ENCODE measurements at regions not wholly inside any gene's neighbourhood (a gene's known extent, or its start where the extent isn't known, plus 50 kb on each side); places are given as distances from the start of the nearest gene placed in this dataset.

GRCh38 chr7:156230576-156230975, 410.0 kb upstream of the RNF32 start:
- no peak for DNase-seq (ENCODE audit: low read depth, low spot score)
- in situ Hi-C loops (cut with HindIII; ENCODE audit: low sequenced_read_pairs), result no loop called here
- H3K4me3 ChIP-seq (ENCODE audit: low read depth, low read length), result no peak overlapping the region
- TF ChIP-seq CTCF (IDR thresholded peaks at IDR 0.05; ENCODE audit: low read depth, low read length), result no peak

DNA sequence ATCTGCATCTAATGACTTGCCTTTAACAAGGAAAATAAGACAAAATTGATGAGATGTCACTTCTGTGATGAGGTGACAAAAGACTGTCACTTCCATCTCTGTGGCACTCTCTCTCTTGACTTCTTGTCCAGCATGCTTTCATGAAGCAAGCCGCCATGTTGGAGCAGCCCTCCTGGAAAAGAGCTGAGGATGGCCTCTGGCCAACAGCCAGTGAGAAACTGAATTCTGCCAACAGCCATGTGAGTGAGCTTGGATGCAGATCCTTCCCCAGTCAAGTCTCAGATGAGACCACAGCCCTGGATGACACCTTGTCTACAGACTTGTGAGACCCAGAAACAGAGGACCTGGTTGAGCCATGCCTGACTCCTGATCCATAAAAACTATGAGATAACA, 412.6 kb upstream of the SHH start:
- TF ChIP-seq CTCF (IDR thresholded peaks at IDR 0.05; ENCODE audit: low read depth, low read length), result no peak
- in situ Hi-C loops (cut with HindIII; ENCODE audit: low sequenced_read_pairs), result no loop called here
- no peak for DNase-seq (ENCODE audit: low read depth, low spot score)
- H3K4me3 ChIP-seq (ENCODE audit: low read depth, low read length), result no peak overlapping the region

DNA sequence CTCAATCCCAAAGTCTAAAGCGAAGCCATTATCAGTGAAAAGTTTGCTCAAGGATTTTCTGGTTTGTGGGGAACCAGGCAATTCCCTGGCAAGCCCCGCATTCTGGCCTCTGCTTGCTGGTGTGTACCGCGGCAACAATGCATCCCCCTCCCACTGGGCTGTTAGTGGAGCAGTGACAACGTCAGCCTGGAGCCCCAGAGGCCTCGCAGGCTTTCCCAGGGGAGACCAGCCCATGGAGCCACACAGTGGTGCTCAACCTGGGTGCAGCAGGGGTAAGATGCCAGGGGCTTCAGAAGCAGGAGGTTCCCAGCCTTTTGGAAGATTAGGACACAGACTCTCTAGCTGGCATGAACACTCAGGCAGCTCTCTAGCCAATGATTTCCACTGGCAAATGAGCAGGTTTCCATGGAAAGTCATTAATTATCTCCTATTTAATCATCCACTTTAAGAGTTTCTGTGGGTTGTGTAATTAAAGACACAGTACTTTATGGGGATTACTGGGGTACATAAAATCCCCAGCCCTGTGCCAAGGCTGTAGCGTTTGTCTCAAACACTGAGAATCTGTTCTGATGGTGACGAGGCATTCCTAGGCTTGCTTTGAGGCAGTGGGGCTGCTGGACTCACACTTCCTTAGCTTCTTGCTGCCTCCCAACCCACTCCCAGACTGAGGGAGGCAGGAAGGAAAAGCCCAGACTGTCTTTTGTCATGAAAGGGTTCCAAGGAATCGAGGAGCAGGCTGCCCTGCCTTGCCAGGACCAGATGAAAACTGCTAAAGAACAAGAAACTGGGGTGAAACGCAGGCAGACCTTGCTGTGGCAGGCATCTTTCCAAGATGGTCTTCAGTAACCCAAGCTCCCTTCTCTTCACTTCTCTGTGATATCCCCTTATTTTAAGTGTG, 411.9 kb upstream of the SHH start:
- H3K4me3 ChIP-seq (ENCODE audit: low read depth, low read length), result no peak overlapping the region
- in situ Hi-C loops (cut with HindIII; ENCODE audit: low sequenced_read_pairs), result no loop called here
- DNase-seq (ENCODE audit: low read depth, low spot score), result no peak
- TF ChIP-seq CTCF (IDR thresholded peaks at IDR 0.05; ENCODE audit: low read depth, low read length), result no peak

- in situ Hi-C loops (cut with HindIII; ENCODE audit: low sequenced_read_pairs), result no loop called here
- DNase-seq (ENCODE audit: low read depth, low spot score), result no peak
- H3K4me3 ChIP-seq (ENCODE audit: low read depth, low read length), result no peak overlapping the region
- TF ChIP-seq CTCF (IDR thresholded peaks at IDR 0.05; ENCODE audit: low read depth, low read length), result no peak
Measured at GRCh38 chr7:156222611-156223010, 410.3 kb upstream of the SHH start.

- in situ Hi-C loops (cut with HindIII; ENCODE audit: low sequenced_read_pairs), result no loop called here
- TF ChIP-seq CTCF (IDR thresholded peaks at IDR 0.05; ENCODE audit: low read depth, low read length), result no peak
- H3K4me3 ChIP-seq (ENCODE audit: low read depth, low read length), result no peak overlapping the region
- DNase-seq (ENCODE audit: low read depth, low spot score), result no peak
Measured at GRCh38 chr7:156222151-156222550, 409.9 kb upstream of the SHH start.

GRCh38 chr7:156220701-156221100, 408.4 kb upstream of the SHH start:
- in situ Hi-C loops (cut with HindIII; ENCODE audit: low sequenced_read_pairs), result no loop called here
- no peak overlapping the region for H3K4me3 ChIP-seq (ENCODE audit: low read depth, low read length)
- DNase-seq (ENCODE audit: low read depth, low spot score), result no peak
- no peak for TF ChIP-seq CTCF (IDR thresholded peaks at IDR 0.05; ENCODE audit: low read depth, low read length)
